ENCODE measurements at regions not wholly inside any gene's neighbourhood (a gene's known extent, or its start where the extent isn't known, plus 50 kb on each side); places are given as distances from the start of the nearest gene placed in this dataset.

DNA sequence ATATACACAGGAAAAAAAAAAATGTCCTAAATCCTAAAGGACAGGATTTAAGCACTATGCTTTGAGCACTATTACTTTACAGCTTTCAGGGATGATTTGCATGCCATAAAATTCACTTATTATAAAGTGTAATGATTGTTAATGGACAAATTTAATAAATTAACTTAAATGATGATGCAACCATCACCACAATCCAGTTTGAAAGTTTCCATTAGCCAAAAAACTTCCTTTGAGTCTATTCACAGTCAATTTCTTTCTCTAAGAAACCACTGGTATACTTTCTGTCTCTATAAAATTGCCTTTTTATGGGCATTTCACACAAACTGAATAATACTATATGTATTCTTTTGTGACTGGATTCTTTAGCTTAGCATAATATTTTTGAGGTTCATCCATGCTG is 111.1 kb upstream of the RIOK3 start:
- TF ChIP-seq, protein P1, sequence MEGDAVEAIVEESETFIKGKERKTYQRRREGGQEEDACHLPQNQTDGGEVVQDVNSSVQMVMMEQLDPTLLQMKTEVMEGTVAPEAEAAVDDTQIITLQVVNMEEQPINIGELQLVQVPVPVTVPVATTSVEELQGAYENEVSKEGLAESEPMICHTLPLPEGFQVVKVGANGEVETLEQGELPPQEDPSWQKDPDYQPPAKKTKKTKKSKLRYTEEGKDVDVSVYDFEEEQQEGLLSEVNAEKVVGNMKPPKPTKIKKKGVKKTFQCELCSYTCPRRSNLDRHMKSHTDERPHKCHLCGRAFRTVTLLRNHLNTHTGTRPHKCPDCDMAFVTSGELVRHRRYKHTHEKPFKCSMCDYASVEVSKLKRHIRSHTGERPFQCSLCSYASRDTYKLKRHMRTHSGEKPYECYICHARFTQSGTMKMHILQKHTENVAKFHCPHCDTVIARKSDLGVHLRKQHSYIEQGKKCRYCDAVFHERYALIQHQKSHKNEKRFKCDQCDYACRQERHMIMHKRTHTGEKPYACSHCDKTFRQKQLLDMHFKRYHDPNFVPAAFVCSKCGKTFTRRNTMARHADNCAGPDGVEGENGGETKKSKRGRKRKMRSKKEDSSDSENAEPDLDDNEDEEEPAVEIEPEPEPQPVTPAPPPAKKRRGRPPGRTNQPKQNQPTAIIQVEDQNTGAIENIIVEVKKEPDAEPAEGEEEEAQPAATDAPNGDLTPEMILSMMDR (IDR thresholded peaks at IDR 0.05; ENCODE audit: low read length, missing control alignments): no peak
- DNase-seq (ENCODE audit: low read depth): no peak
- H3K4me3 ChIP-seq (replicated peaks; ENCODE audit: low read depth, low read length): no peak overlapping the region

DNA sequence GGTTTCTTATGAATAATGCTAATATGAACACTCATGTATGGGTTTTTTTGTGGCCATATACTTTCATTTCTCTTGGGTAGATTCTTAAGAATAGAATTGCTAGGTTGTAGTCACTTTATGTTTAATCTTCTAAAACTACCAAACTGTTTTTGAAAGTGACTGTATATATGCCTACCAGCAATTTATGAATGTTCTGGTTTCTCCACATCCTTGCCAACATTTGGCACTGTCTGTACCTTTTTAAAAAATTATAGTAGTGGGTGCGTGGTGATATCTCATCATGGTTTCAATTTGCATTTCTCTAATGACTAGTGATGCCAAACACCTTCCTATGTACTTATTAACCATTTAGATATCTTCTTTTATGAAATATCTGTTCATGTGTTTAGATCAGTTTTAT is 110.6 kb upstream of the RIOK3 start:
- no peak for DNase-seq (ENCODE audit: low read depth)
- H3K4me3 ChIP-seq (replicated peaks; ENCODE audit: low read depth, low read length): no peak overlapping the region
- TF ChIP-seq, protein P1 (IDR thresholded peaks at IDR 0.05; ENCODE audit: low read length, missing control alignments): no peak

DNA sequence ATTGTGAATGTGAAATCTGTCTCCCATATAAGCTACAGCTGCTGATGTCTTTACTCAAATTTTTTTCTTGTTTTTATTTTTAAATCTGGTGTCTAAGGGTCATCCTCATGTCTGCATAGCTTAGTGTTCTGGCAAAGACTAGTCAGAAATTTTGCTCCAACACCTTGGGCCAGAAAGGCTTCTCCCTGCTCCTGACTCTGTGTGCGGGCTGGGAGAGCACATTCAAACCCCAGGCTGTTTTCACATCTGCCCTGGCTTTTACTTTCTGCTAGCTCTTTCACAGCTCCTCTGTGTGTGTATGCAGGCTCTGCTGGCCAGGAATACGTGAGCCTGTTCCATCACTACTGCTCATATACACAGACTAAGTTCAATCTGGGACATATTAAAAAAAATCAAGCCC is 102.9 kb upstream of the RIOK3 start:
- TF ChIP-seq, protein P1 (IDR thresholded peaks at IDR 0.05; ENCODE audit: low read length, missing control alignments): no peak
- no peak overlapping the region for H3K4me3 ChIP-seq (replicated peaks; ENCODE audit: low read depth, low read length)
- no peak for DNase-seq (ENCODE audit: low read depth)

DNA sequence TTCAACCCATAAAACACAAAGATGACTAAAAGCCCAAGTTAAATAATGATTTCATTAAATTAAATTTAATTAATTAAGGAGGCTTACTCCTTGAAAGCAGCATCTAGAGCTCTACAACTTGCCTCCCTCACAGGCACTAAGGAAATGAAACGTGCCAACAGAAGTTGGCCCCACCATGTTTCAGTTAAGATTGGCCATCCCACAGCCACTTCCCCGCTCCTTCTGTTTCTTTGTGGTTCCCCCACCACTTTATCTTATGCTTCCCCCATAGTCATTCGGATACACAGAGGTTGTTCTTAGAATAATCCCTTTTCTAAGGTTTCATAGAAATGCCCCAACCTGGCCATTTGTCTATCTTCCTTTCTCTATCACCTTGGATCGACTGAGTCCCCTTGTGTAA is 101.6 kb upstream of the RIOK3 start:
- DNase-seq (ENCODE audit: low read depth): no peak
- H3K4me3 ChIP-seq (replicated peaks; ENCODE audit: low read depth, low read length): no peak overlapping the region
- TF ChIP-seq, protein P1 (IDR thresholded peaks at IDR 0.05; ENCODE audit: low read length, missing control alignments): no peak

DNA sequence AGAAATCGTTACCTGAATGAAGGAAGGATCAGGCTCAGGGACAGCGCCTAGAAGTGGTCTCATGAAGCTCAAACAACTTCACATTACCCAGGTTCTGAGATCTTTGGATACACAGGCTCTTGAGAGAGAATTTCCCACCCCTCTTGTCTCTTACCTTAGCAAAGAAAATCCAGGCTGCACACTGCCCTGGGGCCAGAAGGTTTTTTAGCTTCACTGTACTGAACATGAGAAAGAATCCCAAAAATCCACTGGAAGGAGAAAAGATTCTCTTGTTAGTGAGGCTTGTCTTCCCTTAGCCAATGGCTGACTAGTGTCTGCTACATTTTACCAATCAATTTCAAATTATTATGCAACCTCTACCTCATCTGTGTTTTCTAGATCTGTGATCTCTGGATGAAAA is 101.0 kb upstream of the RIOK3 start:
- no peak for DNase-seq (ENCODE audit: low read depth)
- TF ChIP-seq, protein P1 (IDR thresholded peaks at IDR 0.05; ENCODE audit: low read length, missing control alignments): no peak
- H3K4me3 ChIP-seq (replicated peaks; ENCODE audit: low read depth, low read length): no peak overlapping the region

DNA sequence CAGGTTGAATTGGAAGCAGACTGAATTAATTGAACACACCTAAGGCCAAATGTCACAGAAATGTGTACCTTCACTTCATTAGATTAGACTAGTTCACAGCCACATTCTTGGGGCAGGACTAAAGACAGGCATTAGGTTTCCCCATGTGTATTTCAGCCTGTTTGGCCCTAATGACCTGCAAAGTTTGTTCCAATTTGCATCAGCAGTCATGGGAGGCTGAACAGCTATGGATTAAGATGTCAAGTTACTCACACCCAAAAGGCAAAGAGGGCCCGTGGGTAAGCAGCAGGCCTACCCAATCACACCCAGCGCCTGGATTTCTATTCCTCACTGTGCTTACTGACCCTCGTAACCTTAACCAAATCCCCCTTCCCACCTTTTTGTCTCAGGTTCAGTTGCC is 99.6 kb upstream of the RIOK3 start:
- DNase-seq (ENCODE audit: low read depth): no peak
- TF ChIP-seq, protein P1 (IDR thresholded peaks at IDR 0.05; ENCODE audit: low read length, missing control alignments): no peak
- no peak overlapping the region for H3K4me3 ChIP-seq (replicated peaks; ENCODE audit: low read depth, low read length)

DNA sequence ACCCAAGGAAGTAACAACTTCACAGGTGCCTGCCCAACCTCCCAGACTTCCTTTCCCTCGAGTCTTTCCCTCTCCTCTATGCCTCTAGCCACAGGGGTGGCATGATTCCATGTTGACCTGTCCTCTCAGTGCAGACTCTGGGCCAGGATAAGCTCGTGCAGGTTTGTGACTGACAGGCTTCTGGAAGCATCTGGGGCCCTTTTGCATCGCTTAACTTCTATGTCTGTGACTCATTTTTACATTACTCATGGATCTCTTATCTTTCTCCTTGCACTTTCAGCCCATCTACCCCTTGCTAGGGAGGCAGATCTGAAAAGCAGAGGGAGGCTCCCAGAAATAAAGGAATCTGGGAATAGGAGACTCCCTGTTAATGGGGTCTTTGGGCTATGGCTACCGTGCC is 98.5 kb upstream of the RIOK3 start:
- TF ChIP-seq, protein P1 (IDR thresholded peaks at IDR 0.05; ENCODE audit: low read length, missing control alignments): no peak
- DNase-seq (ENCODE audit: low read depth): peak; percentile 52
- H3K4me3 ChIP-seq (replicated peaks; ENCODE audit: low read depth, low read length): no peak overlapping the region
